ENCODE measurements at regions not wholly inside any gene's neighbourhood (a gene's known extent, or its start where the extent isn't known, plus 50 kb on each side); places are given as distances from the start of the nearest gene placed in this dataset.
"Not testable (repeated sequence)": the region's sequence is repeated elsewhere in the genome, so short reads cannot be mapped to it uniquely, and the experiment has no call there.

DNA sequence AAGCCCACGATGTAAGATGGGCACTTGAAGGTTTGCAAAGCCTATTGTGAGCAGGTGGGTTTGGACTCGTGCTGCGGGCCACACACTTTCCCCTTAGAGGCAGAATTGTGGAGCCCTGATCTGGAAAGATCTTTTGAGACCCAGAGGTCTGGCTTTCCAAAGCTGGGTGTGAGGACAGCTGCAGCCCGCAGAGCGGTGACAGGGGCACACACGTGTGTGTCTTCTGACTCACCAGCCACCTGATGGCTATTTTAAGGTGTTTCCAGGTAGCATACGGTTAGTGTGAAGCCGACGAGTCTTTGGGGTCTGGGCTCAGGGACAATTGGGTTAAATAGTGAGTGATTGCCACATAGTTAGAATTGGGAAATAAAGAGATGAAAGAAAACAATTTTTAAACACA lies 108.9 kb upstream of the GSE1 start:
- DNase-seq = no peak

DNA sequence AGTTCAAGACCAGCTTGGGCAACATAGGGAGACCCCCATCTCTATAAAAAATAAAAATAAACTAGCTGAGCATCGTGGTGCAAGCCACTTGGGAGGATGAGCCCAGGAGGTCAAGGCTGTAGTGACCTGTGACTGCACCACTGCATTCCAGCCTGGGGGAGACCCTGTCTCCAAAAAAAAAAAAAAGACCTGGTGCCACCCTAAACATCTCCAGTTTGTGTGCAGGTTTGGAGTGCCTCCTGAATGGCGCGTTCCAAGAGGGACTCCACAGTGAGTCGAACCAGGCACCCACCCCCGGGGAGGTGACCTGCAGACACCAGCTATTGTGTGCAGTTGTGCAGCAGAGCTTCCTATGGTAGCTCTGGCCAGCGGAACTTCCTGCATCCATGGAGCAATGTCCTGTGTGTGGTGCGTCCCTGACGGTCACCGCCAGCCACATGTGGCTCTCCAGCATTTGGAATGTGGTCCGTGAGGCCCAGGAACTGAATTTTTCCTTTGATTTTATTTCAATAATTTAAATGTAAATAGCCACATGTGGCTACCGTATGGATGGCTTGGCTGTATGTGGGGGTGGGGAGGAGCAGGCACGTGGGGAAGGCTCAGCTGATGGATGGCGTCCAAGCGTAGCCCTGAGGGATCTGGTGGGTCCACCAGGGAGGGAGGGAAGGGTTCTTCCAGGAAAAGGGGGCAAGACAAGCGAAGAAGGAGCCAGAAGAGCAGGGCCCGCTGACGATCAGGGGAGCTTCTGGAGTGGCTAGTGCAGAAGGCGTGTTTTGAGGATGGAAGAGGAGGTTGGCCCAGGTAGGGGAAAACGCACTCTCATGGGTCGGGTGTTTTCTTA lies 107.1 kb upstream of the GSE1 start:
- no peak for DNase-seq

DNA sequence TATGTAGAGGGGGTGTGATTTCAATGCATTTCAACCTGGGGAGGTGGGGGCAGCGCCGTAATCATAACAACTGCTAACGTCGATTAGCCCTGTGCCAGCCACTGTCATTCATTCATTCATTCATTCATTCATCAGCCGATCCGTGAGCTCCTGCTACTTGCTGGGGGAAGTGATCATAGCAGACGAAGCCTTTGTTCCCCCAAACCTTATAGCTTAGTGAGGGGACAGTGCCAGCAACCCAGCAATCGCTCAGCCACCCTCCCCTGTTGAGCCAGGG lies 106.5 kb upstream of the GSE1 start:
- no peak for DNase-seq

DNA sequence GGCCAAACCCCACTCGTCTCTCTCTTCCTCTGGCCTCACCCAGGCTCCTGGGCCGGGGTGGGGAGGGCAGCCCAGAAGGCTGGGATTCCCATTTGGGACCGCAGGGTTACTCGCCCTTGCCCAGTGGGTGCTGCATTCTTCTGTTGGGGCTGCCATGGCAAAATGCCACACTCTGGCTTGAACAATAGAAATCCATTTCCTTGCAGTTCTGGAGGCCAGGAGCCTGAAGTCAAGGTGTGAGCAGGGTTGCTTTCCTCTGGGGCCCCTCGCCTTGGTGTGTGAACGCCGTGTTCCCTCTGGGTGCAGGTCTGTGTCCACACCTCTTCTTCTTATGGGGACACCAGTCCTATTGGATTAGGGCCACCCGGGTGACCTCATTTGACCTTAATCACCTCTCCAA lies 105.8 kb upstream of the GSE1 start:
- no peak for DNase-seq

DNA sequence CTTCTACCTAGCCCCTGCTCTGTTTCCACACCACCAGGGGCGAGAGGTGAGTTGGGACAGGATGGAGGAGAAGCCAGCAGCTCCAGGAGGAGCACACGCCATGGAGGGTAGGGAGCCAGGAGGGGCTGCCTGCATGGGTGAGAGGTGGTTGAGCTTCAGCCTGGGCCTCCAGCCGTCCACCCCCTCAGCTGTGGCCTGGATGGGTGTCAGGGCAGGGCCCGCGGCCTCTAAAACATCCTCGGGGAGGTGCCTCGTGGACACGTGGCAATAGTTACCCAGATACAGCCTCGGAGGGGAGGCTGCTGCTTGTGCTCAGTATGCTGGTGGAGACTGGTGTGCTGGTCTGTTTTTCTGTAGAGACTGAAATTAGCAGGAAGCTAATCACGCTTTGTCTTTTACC lies 104.7 kb upstream of the GSE1 start:
- DNase-seq = no peak

DNA sequence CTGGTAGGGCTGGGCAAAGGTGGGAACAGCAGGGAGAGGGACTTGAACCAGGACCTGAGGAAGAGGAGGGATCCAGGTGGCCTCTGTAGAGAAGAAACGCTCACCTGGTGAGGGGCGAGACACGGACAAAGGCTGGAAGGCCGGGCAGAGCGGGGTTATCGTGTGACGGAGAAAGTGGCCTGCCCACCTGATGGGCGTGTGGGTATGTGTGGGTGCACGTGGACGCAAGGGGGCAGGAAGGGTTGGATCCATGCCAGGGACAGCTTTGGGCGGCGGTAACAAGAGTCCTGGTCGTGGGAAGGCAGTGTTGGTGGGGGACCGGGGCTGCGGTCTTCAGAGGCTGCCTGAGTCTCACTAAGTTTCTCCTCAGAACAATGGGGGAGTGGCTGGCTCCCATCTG lies 104.1 kb upstream of the GSE1 start:
- DNase-seq = no peak

DNA sequence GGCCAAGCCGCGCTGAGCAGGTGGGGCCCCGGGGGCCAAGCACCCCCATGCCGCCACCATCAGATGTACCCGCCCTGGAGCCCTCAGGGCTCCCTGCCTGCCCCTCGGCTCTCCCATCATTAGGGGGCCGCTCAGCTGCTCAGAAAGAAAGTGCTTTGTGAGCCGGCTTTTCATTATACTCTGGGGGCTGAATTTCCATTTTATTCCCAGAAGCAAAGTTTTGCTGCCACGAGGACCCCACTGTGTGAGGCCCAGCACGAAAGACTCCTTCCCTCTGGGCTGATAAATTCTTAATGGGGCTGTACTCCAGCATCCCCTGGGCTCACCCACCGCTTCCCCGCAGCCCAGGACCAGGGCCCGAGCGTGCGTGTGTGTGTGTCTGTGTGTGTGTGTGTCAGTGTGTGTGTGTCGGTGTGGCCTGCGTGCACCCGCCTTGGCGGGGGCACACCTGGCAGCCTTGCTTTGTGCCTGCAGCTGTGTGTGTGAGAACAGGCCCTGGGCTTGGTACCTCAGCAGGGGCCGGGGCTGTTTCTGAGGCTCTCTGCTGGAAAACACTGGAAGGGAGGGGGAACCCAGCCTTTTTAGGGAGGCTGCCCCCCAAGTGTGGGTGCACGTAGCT lies 103.0 kb upstream of the GSE1 start:
- DNase-seq = no peak

DNA sequence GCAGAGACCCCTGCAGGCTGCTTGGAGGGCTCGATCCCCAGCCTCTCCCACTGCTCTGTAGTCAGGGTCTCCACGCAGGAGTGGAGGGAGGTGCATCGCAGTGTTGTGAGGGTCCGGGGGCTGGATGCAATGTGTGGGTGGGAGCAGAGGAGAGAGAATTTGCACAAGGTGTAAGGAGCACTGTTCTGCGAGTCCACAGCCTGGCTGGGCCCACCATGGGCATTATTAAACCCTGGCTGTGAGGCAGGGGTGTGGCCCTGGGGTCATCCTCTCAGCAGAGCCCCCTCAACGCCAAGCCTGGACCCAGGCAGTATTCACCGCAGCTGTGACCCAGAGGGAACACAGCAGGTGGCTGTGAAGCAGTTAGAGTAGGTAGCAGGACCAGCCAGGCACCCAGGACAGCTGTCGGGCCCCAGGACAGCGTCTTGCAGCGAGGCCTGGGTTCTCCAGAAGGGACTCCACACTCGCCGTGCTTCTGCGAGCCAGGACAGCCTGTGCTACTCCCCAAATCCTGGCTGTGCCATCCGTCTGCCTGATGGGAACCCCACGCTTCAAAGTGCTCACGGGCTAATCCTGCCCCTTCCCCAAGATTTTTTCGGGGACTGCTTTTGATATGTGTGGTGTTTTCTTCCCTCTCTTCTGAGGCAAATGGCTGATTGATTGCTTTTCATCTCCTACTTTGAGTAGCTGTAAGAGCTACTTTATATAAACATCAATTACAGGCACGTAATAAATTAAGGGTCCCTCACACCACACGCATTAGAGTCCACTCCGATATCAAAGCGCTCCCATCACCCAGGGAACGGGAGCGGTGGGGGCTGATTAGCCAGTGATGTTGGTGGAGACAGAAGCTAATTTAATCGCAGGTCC lies 100.9 kb upstream of the GSE1 start:
- DNase-seq = no peak

DNA sequence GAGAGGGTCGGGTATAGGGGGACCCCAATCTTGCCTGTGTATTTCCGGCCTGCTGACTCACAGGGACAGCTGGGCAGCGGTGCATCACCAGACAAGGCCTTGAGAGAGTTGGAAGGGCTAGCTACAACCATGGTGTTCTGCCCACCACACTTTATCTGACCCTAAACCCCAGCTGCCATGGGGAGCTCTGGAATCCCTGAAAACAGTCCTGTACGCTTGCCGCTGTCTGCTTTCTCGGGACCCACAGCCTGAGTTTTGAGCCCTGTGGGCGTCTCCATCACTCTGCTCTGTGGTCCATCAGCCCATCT lies 100.4 kb upstream of the GSE1 start:
- no peak for DNase-seq

DNA sequence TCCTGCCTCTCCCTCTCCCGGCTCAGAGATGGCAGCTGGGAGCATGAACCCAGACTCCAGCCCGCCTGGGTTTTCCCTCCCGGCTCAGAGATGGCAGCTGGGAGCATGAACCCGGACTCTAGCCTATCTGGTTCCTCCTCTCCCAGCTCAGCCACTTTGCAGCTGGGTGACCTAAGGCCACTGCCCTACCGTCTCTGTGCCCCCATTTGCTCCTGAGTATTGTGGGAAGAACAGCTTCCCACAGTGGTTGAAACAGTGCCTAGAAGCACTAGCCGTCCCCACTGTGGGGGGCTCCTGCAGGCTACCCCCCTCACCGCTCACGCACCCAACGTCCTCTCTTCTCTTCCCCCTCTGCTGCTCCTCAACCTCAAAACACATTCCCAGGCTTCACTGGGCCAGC lies 99.9 kb upstream of the GSE1 start:
- no peak for DNase-seq

DNA sequence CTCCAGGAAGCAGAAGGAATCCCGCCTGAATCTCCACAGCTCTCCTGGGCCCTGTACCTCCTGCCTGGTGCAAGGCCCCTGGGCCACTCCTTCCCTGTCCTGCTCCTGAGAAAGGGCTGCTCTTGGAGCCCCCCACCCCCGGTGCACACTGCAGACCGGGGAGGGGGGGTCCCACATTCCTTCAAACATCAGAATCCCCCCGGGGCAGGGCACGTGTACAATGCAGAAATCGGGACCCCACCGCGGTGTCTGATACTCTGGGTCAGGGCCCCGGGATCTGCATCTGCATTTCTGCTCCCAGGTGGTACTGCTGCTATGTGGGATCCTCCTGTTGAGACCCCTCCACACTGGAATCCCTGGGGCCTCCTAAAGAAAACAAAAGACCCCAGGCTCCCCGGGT lies 99.5 kb upstream of the GSE1 start:
- no peak for DNase-seq

DNA sequence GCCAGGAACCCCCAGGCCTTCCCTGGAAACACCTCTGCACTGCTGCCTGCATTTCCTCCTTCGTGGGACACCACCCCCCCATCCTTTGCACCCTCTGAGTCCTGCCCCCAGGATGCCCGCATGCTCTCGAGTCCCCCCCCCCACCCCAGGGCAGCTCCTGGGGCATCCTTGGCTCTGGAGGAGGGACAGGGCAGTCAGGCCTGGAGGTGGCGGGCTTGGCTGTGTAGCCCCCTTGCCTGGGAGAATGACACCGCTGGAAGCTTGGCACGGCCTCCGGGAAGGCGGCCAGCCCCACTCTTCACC lies 98.9 kb upstream of the GSE1 start:
- DNase-seq = no peak

DNA sequence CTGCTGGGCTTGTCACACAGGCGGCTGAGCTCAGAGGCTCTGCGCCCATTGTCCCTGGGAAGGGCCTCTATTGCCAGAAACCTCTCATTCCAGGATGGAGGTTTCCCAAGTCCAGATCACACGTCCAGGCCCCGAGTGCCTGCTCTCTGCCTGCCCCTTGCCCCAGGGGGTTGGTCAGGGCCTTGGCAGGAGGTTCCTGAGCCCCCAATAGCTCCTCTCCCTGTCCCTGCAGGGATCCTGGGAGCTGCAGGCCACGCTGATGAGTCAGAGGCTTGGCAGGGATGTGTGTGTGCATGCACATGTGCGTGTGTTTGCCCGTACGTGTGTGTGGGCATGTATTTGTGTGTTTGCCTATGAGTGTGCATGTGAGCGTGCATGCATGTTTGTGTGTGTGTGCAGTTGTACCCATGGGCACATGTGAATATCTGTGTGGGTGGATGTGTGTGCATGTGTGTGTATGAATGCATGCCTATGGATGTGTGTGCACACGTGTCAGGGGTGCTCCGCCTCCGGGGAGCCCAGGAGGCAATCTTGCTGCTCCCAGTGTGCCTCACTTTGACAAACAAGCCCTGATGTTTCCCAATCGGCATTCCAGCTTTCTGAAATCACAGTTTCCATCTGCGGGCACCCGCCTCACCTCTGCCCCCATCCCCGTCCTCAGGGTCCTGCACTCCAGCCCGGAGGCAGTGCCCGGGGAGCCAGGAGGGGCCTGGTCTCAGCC lies 98.4 kb upstream of the GSE1 start:
- DNase-seq = no peak

DNA sequence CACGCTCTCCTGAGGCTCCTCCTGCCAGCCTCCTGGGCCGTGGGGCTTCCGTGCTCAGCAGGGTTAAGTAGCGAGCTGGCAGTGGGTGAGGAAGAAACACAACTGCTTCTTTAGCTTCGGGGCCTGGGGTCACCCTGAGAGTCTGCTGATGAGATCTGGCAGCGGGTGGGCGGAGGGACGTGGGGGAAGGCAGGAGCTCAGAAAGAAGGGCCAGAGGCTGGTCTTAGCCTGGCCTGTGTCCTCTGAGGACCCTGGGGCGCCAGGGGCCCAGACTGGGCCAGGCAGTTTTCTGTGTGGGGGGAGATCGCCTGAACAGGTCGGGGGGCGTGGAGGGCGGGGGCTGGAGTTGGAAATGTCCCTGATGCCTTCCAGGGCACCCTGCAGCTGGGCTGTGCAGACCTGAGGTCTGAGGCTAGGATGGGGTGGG lies 97.8 kb upstream of the GSE1 start:
- DNase-seq = no peak

DNA sequence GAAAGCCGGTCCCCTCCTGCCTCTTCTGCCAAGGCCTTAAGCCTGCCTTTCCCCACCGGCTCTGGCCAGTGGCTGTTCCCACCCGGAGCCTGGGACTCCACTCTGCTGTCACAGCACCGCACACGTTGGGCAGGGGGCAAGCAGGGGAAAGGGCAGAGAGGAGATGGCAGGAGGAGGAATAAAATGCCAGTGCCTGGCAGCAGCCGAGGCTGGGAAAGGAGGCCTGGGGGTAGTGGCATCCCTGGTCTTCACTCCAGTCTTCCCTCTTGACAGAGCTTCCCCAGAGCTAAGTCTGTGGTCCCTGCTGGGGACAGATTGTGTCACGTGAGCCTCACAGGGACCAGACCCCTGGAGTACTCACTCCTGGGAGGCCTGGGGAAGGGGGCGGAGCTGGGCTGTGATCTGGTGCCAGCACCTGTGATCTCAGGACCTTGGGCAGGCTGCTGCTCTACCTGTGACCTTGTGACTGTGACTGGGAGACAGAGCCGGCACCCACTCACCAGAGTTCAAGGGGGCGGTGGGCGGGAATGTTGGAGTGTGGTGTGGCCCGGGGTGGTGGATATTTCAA lies 97.2 kb upstream of the GSE1 start:
- DNase-seq = no peak

DNA sequence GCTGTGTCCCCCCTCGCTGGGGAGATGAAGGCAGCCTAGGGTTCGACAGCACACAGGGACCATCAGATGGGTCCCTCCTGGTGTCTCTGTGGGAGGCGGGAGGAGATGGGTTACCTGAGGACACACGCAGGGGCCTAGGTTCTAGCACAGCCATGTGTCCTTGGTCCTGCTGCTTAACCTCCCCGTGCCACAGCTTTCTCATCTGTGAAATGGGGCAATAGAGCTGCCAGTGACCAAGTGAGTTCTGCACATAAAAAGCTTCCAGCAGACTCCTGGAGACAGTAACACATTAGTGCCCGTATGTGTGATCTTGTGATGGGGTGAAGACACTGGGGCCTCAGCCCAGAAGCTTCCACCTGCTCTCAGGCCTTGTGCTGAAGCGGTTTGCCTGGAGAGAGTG lies 96.0 kb upstream of the GSE1 start:
- DNase-seq = no peak

DNA sequence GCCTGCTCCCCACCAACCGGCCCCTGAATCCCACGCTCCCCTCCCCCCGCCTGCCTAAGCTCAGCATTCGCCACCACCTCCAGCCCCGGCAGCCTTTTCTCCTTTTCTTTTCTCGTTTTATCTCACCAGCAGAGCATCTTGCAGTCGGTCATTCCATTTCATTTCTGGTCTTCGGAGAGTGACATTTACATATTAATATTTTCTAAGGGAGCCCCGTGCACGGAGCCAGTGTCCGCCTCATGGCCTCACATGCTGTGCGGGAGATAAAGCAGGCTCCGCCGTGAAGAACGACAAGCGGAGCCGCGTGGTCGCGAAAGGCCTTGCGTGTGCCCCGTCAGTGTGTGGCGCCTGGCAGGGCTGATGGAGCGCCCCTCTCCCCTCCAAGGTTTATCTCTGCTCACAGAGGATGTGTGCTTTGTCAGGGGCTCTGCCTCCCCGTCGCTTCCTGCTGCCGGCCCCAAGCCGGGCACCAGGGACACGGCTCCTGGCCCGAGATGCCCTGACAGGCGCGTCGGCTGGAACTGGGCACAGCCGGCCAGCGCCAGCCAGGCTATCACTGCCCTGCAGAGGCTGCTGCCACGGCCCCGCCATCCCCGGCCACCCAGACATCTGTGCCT lies 95.5 kb upstream of the GSE1 start:
- no peak for DNase-seq

DNA sequence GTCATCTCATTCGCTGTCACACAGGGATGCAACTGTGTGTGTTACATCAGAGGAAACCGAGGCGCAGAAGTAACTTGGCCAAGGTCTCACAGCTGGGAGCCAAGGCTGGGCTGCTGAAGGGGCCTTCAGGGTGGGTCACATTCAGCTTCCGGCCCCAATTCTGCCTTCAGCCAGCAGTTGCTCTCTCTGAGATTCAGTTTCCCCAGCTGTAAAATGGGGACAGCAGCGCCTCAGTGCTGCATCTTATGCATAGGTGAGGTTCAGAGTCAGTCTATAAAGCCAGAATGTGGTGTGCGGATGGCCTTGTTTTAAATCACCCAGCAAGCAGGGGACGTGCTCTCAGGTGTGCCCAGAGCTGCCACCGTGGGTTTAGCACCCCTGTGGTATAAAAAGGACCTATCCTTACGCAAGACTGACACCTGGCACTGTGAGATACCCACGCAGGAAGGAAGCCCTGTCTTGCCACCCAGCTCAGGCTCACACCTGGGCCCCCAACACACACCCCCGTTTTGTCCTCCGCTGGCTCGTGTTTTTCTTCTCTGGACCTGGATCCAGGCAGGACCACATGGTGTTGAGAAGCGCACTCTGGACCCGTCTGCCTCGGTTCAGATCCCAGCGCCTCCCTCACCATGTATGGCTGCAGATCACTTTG lies 94.6 kb upstream of the GSE1 start:
- no peak for DNase-seq

DNA sequence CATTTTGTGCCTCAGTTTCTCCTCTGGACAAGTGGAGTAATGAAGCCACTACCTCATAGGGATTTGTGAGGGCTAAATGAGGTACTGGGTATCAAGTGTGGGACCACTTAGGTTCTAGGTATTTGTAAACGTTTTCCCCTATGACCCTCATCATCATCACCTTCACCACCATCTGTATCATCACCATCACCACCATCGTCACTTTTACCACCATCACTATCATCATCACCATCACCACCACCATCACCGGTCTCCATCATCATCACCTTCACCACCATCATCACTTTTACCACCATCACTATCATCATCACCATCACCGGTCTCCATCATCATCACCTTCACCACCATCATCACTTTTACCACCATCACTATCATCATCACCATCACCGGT lies 94.1 kb upstream of the GSE1 start:
- not testable (repeated sequence) for DNase-seq

DNA sequence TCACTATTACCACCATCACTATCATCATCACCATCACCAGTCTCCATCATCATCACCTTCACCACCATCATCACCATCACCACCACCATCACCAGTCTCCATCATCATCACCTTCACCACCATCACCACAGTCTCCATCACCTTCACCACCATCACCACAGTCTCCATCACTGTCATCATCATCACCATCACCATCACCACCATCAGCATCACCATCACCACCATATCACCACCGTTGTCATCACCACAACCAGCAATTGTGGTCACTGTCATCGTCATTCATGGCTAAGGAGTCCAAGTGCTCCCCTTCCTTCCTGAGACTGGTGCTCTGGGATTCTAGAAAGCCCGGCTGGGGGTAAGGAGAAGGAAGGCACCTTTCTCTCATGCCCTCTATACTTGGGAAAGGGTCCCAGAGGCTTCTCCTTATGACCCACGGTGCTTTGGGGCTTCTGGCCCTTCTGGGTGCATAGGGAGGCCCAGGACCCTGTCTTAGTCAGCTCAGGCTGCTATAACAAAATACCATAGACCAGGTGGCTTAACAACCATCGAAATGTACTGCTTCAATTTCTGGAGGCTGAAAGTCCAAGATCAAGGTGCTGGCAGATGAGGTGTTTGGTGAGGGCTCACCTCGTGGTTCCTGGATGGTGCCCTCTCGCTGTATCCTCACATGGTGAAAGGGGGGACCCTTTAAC lies 93.4 kb upstream of the GSE1 start:
- no peak for DNase-seq

DNA sequence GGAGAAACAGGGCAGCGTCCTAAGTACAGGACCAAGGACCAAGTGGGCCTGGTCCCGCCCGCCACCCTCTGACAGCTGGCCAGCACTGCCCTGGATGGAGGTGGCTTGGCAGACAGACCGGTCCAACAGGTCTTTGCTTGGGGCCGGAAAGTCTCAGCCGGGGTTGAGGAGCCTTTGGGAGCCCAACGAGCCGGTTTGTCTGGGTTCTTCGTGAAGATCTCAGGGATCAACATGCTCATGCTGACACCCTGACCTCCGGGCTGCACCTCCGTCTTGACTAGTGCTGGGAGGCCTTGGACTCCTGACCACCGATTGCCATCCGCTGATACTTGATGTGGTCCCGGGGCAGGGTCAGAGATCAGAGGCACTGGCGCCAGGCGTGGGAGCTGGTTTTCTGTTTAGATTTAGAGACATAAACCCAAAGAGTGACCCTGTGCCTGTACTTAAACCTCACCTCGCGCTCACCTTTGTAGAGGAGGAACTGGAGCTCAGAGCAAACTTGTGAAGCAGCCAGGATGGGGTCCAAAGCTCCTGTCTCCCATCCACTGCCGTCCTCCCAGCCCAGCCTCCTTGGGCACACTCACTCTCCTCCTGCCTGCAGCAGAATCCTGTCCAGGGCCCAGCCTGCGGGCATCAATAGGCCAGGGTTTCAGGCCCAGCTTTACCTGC lies 92.1 kb upstream of the GSE1 start:
- no peak for DNase-seq

All from activated gamma-delta T cell (primary cell).